ENCODE measurements at regions not wholly inside any gene's neighbourhood (a gene's known extent, or its start where the extent isn't known, plus 50 kb on each side); places are given as distances from the start of the nearest gene placed in this dataset.
"Not testable (repeated sequence)": the region's sequence is repeated elsewhere in the genome, so short reads cannot be mapped to it uniquely, and the experiment has no call there.

DNA sequence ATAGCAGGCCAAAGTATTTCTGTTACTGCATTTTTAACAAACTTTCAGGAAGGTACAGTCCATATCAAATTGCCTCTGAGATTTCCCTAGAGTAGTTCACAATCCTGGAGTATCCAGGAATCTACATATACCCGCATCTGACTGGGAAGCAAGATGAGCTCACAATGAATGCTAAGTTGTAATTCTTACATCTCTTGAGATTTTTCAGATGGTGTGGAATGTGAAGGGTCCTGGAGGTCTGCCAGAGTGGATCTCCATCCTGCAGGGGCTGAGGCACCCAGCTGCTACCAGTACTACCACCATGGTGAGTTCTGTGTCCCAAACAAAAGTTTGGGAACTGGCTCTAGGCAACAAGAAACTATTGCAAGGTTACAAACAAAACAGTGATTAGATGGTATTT is 156.7 kb upstream of the CCDC54 start:
- DNase-seq (ENCODE audit: low spot score), result no peak

DNA sequence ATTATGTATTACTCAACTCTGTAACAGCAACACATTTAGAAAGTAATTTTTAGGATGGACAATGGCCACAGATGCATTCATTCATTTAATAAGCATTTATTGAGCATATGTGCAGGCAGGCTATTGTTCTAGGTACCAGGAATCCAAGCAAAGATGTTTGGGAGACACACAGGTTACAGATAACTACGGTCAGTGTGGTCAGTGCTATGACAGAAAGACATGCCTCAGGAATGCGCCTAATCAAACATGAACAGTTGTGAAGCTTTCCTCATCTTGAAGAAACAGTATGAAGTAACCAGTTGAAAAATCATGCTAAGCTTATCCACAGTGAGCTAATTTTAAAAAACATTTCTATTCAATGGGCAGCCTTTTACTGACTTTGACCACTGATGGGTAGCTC is 155.4 kb upstream of the CCDC54 start:
- no peak for DNase-seq (ENCODE audit: low spot score)

DNA sequence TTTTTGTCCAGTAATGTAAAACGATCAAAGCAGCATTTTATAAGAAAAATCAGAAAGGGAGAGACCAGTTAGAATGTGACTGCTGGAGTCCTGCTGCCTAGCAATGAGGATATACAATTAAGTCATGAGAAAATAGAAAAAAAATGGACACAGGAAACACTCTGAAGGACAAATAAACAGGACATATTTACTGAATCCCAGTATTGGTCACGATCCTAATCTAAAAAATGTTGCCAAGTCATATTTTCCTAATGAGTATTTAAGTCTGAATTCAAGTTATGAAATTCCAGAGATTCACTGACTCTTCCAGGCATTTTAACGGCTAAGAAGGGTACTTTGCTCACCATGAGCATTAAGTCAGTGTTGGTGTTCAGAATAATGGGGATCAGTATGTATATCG is 154.3 kb upstream of the CCDC54 start:
- DNase-seq (ENCODE audit: low spot score), result no peak

GRCh38 chr3:107224026-107224596 is 153.1 kb upstream of the CCDC54 start:
- no peak for DNase-seq (ENCODE audit: low spot score)

GRCh38 chr3:107227091-107227490 is 150.1 kb upstream of the CCDC54 start:
- no peak for DNase-seq (ENCODE audit: low spot score)

GRCh38 chr3:107233877-107234276 is 143.4 kb upstream of the CCDC54 start:
- not testable (repeated sequence) for DNase-seq (ENCODE audit: low spot score)

DNA sequence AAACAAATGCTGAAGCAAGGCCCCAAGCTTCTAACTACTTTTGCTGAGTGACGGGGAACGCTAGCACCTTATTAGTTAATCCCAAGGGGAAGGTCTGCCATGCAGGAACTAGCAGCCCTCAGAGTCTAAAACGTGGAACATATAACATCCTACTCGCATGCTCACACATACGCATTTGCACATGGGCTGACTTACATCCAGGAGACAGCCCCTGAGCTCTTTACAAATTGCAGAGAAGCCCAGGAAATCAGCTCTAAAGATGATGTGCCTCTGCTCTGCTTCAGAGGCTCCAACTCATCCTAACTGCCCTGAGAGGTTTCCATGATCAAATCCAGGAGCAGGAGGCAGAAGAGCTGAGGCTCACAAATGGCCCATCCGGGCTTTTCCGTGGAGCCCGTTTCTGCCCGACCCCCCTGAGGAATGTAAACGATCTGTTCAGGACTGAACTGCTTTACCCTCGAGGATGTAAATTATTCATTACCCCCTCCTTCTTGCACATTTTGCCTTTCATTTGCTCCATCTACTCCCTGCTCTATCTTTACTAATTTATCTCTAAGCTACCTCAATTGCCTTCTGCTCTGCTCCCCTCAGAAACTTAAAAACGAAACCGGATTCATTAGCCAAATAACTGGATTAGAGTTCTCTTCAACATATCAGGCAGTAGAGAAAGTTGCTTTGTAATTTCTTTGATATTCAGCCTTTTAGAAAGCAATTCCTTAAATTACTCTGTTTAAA is 141.9 kb upstream of the CCDC54 start:
- peak; percentile 19 for DNase-seq (ENCODE audit: low spot score)

GRCh38 chr3:107235928-107236315 is 141.3 kb upstream of the CCDC54 start:
- peak; percentile 92 for DNase-seq (ENCODE audit: low spot score)

- DNase-seq (ENCODE audit: low spot score), result no peak
These were observed 140.4 kb upstream of the CCDC54 start for GRCh38 chr3:107236655-107237337.

DNA sequence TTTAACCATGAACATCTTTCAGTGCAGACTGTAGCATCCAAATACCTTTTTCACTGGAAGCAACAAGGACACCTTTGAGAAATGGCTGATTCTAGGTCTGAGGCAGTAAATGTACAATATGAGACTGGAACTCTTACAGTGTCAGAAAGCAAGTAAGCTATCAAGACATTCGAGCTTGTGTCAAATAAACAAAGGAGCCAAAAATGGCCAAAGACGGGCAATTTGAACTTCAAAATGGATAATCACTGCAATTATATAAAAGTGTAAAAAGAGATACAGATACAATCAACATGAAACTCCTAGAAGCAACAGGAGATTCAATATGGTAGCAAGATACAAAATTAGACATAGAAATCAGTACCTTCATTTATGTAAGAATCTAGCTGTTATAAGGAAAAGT is 138.5 kb upstream of the CCDC54 start:
- no peak for DNase-seq (ENCODE audit: low spot score)

DNA sequence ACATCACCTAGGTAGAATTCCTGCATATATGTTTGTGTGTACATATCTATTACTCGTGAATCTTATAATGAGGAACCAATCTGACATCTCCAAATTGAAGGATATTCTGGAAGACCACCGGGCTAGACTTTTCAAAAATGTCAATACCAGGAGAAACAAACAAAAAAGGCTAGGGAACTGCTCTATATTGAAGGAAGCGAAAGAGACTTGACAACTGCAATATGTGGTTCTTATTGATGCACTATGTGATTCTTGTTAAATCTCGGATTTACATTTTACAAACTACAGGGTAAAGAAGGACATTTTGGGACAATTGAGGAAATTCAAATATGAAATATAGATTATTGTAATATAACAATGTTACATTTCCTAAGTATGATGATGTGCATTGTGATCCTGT is 137.5 kb upstream of the CCDC54 start:
- no peak for DNase-seq (ENCODE audit: low spot score)

DNA sequence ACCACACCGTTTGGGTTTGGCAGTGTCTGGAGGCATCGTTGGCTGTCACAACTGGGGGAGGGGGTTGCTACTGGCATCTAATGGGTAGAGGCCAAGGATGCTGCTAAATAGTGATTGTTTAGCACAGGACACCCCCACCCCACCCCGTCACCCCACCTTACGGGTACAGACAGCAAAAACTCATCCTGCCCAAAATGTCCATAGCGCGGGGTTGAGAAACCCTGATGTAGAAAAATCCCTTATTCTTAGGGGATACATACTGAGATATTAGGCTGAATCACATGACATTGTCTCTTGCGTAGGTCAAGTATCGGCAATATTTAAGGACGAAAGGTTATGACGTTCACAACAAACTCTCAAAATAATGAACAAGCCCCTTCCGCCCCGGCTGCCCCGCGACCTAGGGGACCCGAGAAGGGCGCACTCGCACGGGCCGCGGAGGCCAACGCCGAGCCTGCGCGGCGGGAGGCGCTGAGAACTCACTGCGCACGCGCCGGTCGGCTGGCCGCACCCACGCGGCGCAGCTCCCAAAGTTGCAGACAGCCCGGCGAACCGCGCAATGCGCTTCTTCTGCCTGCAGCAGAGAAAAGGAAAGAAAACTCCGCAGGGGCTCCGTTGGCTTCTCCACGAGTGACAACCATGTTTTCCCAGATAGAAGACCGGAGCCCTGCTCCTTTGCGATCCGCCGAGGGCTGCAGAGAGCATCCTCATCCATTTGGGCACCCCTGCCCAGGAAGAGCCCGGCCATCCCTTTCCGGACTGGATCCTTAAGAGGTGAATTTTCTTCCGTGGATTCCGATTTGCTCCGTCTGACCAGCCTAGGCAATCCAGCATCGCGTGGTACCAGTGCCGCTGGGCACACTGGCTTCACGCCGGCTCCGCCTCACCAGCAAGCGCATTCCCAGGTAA is 136.8 kb upstream of the CCDC54 start:
- peak; percentile 84 for DNase-seq (ENCODE audit: low spot score)

- peak; percentile 67 for DNase-seq (ENCODE audit: low spot score)
These were observed 136.0 kb upstream of the CCDC54 start for GRCh38 chr3:107241217-107241616.

GRCh38 chr3:107242579-107242978 is 134.7 kb upstream of the CCDC54 start:
- no peak for DNase-seq (ENCODE audit: low spot score)

GRCh38 chr3:107247116-107247515 is 130.1 kb upstream of the CCDC54 start:
- DNase-seq (ENCODE audit: low spot score), result no peak

- DNase-seq (ENCODE audit: low spot score), result no peak
These were observed 128.1 kb upstream of the CCDC54 start for GRCh38 chr3:107249132-107249531.

DNA sequence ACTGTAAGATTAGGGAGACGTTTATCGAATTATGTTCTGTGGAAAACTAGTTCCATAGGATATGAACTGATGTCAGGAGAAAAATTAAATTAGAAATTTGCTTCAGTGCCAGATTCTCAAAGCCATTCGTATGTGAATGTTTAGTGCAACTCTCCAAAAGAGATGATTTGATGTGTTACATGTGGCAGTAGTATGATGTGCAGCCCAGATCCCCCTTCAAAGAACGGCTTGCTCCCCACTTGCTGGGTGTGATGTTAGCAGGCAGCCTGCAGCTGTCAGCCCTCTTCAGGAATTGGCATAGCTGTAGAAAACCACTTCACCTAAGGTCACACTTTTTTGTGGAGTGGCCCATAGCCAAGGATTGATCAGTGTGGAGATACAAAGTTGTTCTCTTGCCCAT is 127.0 kb upstream of the CCDC54 start:
- no peak for DNase-seq (ENCODE audit: low spot score)

GRCh38 chr3:107251819-107252218 is 125.4 kb upstream of the CCDC54 start:
- no peak for DNase-seq (ENCODE audit: low spot score)

DNA sequence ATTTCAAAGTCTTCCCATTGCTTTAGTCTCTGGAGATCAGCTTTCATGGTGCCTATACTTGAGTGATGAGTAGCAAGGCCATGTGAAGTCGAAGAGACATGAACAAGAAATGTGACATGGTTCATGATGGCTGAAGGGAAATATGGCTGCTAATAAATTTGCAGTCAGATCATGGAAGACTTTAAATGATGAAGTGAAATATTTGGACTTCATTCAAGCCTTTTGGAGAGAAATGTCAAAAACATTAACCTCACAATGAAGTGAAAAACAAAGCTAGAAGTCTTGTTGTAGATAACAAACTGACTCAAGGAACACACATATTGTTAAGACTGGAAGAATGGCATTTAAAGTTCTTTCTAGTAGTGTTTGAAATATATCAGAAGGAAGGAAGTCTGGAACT is 120.3 kb upstream of the CCDC54 start:
- no peak for DNase-seq (ENCODE audit: low spot score)

GRCh38 chr3:107258300-107258699 is 118.9 kb upstream of the CCDC54 start:
- no peak for DNase-seq (ENCODE audit: low spot score)

- DNase-seq (ENCODE audit: low spot score), result no peak
These were observed 117.0 kb upstream of the CCDC54 start for GRCh38 chr3:107260207-107260606.

GRCh38 chr3:107263269-107264021 is 113.8 kb upstream of the CCDC54 start:
- DNase-seq (ENCODE audit: low spot score), result no peak
